ENCODE measurements at regions not wholly inside any gene's neighbourhood (a gene's known extent, or its start where the extent isn't known, plus 50 kb on each side); places are given as distances from the start of the nearest gene placed in this dataset.

DNA sequence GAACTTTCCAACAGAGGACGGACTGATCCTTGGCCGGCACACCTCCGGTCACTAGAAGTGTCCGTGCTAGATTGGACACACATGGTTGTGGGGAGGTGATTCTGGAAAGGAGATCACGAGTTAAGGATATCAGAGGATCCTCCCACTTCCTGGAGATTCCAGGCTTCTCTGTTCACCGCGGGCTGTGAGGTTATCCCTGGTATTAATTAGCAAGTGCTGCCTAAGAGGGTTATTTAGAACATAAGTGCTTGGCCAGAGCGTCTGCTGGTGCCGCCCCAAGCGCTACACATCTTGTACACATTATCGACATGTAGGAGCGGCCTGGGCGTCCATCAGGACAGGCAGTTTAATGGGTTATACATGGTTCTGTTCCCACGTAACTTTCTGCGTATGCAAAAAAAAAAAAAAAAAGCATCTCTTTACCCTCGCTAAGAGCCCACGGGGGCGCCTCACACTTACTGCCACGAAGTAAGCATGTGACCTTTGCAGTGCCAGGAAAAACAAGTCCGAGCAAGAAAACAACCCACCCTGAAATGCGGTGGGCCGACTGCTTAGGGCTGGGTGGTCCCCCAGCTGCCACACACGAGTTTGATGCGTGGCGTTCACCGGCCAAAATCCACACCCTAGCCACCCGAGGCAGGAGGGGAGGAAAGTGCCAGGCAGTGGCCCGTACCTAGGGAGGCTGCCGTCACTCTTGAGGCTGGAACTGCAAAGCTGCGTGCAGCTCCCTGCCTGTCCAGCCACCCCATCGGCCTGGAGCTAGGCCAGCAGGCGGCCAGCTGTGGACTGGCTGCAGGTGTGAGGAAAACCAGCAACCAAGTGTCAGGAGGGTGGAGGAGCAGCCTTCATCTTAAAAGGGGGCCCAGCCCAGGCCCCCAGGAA lies 78.0 kb downstream of the CPN2 start:
- DNase-seq (ENCODE audit: low spot score) = peak; percentile 37
- Histone ChIP-seq H3K4me3 (ENCODE audit: severe bottlenecking) (no peak overlapping the region), H3K4me1 (ENCODE audit: insufficient read depth, poor library complexity, severe bottlenecking) (no peaks in the 10 kb centered on the region), H3K9me3 (ENCODE audit: severe bottlenecking) (no peaks in the 10 kb centered on the region), H3K36me3 (ENCODE audit: low read depth) (no peaks in the 10 kb centered on the region), H3K27ac (ENCODE audit: poor library complexity, severe bottlenecking) (no peak overlapping the region), H3K27me3 (ENCODE audit: insufficient read depth, poor library complexity, severe bottlenecking) (no peaks in the 10 kb centered on the region)
- TF ChIP-seq, protein P1, sequence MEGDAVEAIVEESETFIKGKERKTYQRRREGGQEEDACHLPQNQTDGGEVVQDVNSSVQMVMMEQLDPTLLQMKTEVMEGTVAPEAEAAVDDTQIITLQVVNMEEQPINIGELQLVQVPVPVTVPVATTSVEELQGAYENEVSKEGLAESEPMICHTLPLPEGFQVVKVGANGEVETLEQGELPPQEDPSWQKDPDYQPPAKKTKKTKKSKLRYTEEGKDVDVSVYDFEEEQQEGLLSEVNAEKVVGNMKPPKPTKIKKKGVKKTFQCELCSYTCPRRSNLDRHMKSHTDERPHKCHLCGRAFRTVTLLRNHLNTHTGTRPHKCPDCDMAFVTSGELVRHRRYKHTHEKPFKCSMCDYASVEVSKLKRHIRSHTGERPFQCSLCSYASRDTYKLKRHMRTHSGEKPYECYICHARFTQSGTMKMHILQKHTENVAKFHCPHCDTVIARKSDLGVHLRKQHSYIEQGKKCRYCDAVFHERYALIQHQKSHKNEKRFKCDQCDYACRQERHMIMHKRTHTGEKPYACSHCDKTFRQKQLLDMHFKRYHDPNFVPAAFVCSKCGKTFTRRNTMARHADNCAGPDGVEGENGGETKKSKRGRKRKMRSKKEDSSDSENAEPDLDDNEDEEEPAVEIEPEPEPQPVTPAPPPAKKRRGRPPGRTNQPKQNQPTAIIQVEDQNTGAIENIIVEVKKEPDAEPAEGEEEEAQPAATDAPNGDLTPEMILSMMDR (IDR thresholded peaks at IDR 0.05; ENCODE audit: poor library complexity, severe bottlenecking) = no peak
- ATAC-seq (ENCODE audit: low read depth) = no peak

DNA sequence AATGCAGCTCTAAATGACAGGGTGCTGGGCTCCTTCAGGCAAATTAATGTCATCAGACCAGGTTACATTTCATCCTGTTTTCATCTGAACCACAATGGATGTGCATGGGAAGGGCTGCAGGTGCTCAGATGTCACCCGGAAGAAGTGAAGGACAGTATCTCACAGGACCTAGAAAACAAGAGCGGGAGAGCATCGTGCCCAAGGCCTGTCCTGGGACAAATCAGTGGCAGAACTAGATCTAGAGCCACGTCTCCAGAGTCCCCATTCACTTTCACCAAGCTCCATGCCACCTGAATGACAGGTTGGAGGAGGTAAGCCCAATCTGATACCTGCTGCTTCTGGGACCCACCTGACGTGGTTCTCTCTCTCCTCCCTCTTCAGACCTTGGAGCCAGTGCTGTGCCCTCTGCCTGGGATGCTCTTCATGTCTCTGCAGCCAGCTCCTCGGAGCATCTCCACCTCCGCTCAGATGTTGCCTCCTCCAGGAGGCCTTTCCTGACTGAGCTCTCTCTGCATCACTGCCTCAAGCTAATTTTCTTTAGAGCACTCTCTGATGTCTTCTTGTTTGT lies 77.3 kb downstream of the CPN2 start:
- no peaks in the 10 kb centered on the region for H3K36me3 ChIP-seq (ENCODE audit: low read depth)
- TF ChIP-seq, protein P1 (IDR thresholded peaks at IDR 0.05; ENCODE audit: poor library complexity, severe bottlenecking) = no peak
- ATAC-seq (ENCODE audit: low read depth) (no peak), DNase-seq (ENCODE audit: low spot score) (peak; percentile 17)
- no peak overlapping the region for H3K27ac ChIP-seq (ENCODE audit: poor library complexity, severe bottlenecking)
- no peaks in the 10 kb centered on the region for H3K4me1 ChIP-seq (ENCODE audit: insufficient read depth, poor library complexity, severe bottlenecking)
- H3K9me3 ChIP-seq (ENCODE audit: severe bottlenecking) = no peaks in the 10 kb centered on the region
- no peaks in the 10 kb centered on the region for H3K27me3 ChIP-seq (ENCODE audit: insufficient read depth, poor library complexity, severe bottlenecking)
- H3K4me3 ChIP-seq (ENCODE audit: severe bottlenecking) = no peak overlapping the region

DNA sequence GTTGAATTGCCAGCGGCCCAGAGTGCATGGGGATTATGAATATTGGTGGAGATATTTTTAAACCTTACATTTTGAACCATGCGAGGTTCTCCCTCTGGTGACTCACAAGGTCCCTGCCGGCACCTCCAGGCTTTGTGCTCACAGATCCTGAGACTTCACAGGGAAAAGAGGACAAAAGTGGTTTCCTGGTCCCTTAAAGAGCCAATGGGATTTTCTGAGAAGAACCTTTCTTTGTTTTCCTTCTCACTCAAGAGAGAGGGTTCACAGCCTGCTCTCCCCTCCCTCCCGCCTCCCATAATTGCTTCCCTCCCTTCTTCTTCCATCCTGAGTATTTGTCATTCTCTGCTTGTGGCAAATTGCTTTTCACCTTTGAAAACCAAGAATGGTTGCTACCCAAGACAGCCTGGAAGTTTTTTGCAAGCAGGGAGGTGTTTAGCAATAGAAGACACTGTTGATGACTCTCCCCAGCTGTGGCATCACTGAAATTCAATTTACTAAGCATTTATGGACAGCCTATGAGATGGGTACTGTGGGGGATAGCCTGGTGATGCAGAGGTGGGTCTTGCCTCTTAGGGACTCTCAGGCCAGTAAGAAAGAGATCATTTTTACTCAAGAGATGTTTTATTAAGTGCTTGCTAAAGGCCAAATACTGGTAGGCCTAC lies 76.6 kb downstream of the CPN2 start:
- DNase-seq (ENCODE audit: low spot score) (peak; percentile 10), ATAC-seq (ENCODE audit: low read depth) (0 out of 3 replicates have a peak, but pooled peaks have one; percentile 10)
- Histone ChIP-seq H3K27me3 (ENCODE audit: insufficient read depth, poor library complexity, severe bottlenecking) (no peaks in the 10 kb centered on the region), H3K36me3 (ENCODE audit: low read depth) (no peaks in the 10 kb centered on the region), H3K9me3 (ENCODE audit: severe bottlenecking) (no peaks in the 10 kb centered on the region), H3K27ac (ENCODE audit: poor library complexity, severe bottlenecking) (no peak overlapping the region), H3K4me1 (ENCODE audit: insufficient read depth, poor library complexity, severe bottlenecking) (no peaks in the 10 kb centered on the region), H3K4me3 (ENCODE audit: severe bottlenecking) (no peak overlapping the region)
- TF ChIP-seq, protein P1 (IDR thresholded peaks at IDR 0.05; ENCODE audit: poor library complexity, severe bottlenecking) = no peak

DNA sequence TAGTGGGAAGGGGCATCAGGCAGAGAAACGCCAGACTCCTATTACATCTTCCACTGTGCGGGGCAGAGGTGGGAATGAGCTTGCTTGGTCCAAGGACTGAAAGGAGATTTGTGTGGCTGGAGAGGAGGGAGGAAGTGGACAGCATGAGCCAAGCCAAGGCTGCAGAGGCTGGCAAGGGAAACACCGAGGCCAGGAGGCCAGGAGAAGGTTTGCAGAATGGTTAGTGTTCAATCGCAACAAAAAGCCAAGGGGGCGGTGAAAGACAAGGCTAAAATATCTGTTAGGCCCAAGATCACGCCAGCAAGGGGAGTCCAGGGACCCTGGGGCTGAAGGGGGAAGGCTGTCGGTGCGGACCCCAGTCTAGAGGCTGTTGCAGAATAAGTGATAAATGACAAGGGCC lies 75.8 kb downstream of the CPN2 start:
- Histone ChIP-seq H3K27me3 (ENCODE audit: insufficient read depth, poor library complexity, severe bottlenecking) (no peaks in the 10 kb centered on the region), H3K9me3 (ENCODE audit: severe bottlenecking) (no peaks in the 10 kb centered on the region), H3K4me1 (ENCODE audit: insufficient read depth, poor library complexity, severe bottlenecking) (no peaks in the 10 kb centered on the region), H3K4me3 (ENCODE audit: severe bottlenecking) (no peak overlapping the region), H3K36me3 (ENCODE audit: low read depth) (no peaks in the 10 kb centered on the region), H3K27ac (ENCODE audit: poor library complexity, severe bottlenecking) (no peak overlapping the region)
- peak; percentile 20; the same call in 2 of the 3 replicates for ATAC-seq (ENCODE audit: low read depth)
- DNase-seq (ENCODE audit: low spot score) = peak; percentile 32
- TF ChIP-seq, protein P1 (IDR thresholded peaks at IDR 0.05; ENCODE audit: poor library complexity, severe bottlenecking) = no peak
